AG04450 (cell line): ENCODE measurements at regions not wholly inside any gene's neighbourhood (a gene's known extent, or its start where the extent isn't known, plus 50 kb on each side); places are given as distances from the start of the nearest gene placed in this dataset.

ENCODE experiments used
- CTCF ChIA-PET: fragments of 300-600, 350-600 bp; formaldehyde crosslinking; extraction: SDS; loops from one replicate; lab custom pipeline; 2022; ENCODE audit warnings: antibody characterized with exemption, inconsistent platforms; lab: Charles Lee
- POLR2A ChIA-PET: fragments of 350-600 bp; formaldehyde crosslinking; extraction: SDS; loops from one replicate; lab custom pipeline; 2021; ENCODE audit warnings: antibody characterized with exemption, inconsistent platforms; lab: Yijun Ruan, JAX
- DNase-seq: peaks from one replicate; pipeline ENCODE4 v3.0.0-alpha.2; 2011; ENCODE audit warnings: low read depth, low spot score
- H3K27ac ChIP-seq: one replicate; pipeline ENCODE4 v1.5.1; 2012; ENCODE audit warnings: low read depth, low read length, control low read depth
- H3K27me3 ChIP-seq: one replicate; pipeline ENCODE4 v1.6.0; 2012; ENCODE audit warnings: low read length; ENCODE audit not compliant: control insufficient read depth, insufficient read depth
- H3K4me3 ChIP-seq: 2 replicates; pipeline ENCODE4 v1.5.1; 2011; ENCODE audit warnings: mild to moderate bottlenecking, low read depth, low read length, control low read depth
- H3K9me3 ChIP-seq: 2 replicates; pipeline ENCODE4 v1.5.1; 2012; ENCODE audit warnings: low read length; ENCODE audit not compliant: control insufficient read depth, insufficient read depth
- TF ChIP-seq, protein P1 (sequence below): IDR thresholded peaks from 2 replicates; pipeline ENCODE4 v1.5.1; 2011; ENCODE audit warnings: low read depth, low read length, control low read depth, inconsistent platforms

DNA sequence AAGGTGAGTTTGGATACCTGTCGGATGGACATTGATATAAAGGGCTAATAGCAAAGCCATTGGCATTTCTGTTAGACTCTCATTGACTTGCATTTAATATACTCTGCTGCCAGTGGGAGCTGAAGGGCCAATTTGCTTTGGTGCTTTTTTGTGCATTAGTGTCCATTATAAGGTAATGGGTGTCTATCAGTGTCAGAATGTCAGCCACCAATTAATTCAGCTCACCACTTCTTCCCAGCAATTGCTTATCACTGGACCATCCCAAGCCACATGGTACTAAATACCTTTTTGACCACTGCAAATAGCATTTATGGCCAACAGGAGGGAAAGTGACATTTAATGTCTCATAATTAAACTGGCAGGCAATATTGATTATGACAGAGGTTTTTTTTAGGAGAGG, 317.8 kb downstream of the TEX29 start:
- H3K27me3 ChIP-seq, result no peaks in the 10 kb centered on the region
- TF ChIP-seq, protein P1, sequence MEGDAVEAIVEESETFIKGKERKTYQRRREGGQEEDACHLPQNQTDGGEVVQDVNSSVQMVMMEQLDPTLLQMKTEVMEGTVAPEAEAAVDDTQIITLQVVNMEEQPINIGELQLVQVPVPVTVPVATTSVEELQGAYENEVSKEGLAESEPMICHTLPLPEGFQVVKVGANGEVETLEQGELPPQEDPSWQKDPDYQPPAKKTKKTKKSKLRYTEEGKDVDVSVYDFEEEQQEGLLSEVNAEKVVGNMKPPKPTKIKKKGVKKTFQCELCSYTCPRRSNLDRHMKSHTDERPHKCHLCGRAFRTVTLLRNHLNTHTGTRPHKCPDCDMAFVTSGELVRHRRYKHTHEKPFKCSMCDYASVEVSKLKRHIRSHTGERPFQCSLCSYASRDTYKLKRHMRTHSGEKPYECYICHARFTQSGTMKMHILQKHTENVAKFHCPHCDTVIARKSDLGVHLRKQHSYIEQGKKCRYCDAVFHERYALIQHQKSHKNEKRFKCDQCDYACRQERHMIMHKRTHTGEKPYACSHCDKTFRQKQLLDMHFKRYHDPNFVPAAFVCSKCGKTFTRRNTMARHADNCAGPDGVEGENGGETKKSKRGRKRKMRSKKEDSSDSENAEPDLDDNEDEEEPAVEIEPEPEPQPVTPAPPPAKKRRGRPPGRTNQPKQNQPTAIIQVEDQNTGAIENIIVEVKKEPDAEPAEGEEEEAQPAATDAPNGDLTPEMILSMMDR, result no peak
- H3K9me3 ChIP-seq, result peaks cover 53% of the 10 kb centered on the region
- ChIA-PET POLR2A (no interaction called here), CTCF (no interaction called here)
- no peak overlapping the region for H3K4me3 ChIP-seq
- no peak overlapping the region for H3K27ac ChIP-seq
- DNase-seq, result no peak

DNA sequence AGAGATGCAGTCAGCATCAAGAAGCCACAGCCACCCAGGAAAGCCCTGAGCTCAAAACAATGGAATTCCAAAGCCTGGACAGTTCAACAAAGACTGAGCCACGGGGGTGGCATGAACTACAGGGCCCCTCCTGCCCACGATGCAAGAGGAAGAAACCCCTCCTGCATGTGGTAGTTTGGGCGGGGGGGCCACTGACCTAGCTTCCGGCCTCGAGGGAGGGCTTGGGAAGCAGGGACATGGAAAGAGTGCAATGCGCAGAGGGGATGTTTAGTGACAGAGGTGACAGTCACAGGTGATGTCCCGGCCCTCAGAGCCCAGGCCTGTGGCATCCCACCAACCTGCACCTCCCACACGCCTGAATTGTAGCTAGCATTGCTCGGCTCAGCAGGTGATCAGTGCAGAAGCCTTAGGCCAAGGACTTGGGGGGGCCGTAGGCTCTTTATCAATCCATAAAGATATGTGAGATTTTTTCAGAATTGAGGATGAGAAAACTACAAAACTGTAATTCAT, 318.8 kb downstream of the TEX29 start:
- Histone ChIP-seq H3K27ac (no peak overlapping the region), H3K27me3 (no peaks in the 10 kb centered on the region), H3K4me3 (no peak overlapping the region), H3K9me3 (peaks cover 55% of the 10 kb centered on the region)
- TF ChIP-seq, protein P1, result no peak
- ChIA-PET POLR2A (no interaction called here), CTCF (no interaction called here)
- DNase-seq, result no peak

DNA sequence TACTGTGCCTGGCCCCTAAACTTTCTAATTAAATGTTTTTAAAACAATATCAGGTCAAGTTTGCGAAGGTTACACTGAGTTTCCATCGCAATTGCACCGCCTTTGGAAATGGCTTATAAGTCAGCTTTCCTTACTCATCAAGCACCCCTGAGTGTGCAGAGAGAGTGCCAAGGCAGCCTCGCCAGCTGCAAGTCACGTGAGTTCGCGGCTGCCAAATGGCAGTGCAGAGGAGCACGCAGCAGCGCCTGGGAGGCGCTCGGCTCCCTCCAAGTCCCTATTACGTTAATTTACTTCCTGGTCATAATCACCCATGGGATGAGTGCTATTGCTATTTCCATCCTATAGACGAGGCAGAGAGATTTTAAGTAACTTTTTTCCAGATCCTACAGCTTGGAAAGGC, 319.6 kb downstream of the TEX29 start:
- TF ChIP-seq, protein P1, result no peak
- DNase-seq, result no peak
- Histone ChIP-seq H3K4me3 (no peak overlapping the region), H3K27ac (no peak overlapping the region), H3K27me3 (no peaks in the 10 kb centered on the region), H3K9me3 (peaks cover 62% of the 10 kb centered on the region)
- ChIA-PET CTCF (no interaction called here), POLR2A (no interaction called here)

DNA sequence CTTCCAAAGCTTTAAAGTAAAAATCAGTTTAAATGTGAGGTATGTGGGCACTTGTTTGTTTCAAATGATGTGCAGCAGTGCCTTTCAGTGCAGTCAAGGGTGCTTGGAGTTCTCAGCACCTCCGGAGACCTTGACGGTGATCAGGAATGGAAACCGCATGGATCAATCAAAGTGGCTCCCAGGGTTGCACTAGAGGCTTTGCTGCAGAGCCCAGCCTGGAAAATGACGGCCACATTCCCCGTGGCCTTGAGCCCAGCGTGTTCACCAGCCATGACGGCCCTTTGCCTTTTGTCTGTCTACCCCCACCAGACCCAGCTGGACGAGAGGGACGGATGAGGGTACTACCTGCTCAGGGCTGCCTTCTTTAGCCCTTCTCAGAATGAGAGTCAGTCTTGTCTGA, 320.0 kb downstream of the TEX29 start:
- no peak overlapping the region for H3K27ac ChIP-seq
- H3K27me3 ChIP-seq, result no peaks in the 10 kb centered on the region
- POLR2A ChIA-PET, result no interaction called here
- no peak for DNase-seq
- TF ChIP-seq, protein P1, result no peak
- H3K9me3 ChIP-seq, result peaks cover 63% of the 10 kb centered on the region
- CTCF ChIA-PET, result no interaction called here
- H3K4me3 ChIP-seq, result no peak overlapping the region

DNA sequence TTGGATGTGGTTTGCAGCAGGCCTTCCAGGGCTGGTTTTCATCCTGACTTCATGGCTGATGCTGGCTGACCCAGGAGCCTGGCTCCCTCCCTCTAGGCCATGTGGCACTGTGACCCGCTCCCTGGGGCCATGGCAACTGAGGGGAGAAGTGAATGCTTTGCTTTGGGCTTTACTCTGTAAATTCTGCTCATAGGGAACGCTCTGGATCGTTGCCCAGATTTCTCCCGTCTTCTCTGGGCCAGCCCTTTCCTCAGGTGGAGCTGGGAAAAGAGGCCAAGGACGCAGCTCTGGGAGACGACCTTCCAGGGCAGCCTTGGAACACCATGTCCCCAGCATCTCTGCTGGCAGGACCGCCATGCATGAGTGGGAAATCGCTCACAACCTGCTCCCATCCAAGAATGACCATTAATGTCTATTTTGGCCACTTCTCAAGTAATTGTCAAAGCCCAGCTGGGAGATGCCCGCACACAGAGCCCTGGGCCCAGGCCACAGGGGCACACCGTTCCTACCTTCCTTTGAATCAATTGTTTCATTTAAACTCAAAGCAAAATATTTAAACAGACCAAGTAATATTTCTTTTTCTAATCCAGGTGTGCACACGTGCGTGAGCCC, 321.8 kb downstream of the TEX29 start:
- ChIA-PET CTCF (no interaction called here), POLR2A (no interaction called here)

More for the DNA sequence above, 321.8 kb downstream of the TEX29 start:
- Histone ChIP-seq H3K9me3 (peaks cover 63% of the 10 kb centered on the region), H3K4me3 (no peak overlapping the region), H3K27ac (no peak overlapping the region), H3K27me3 (no peaks in the 10 kb centered on the region)
- TF ChIP-seq, protein P1, result no peak
- DNase-seq, result no peak
